Esophagus squamous epithelium (tissue), 4 donors: ENCODE measurements at regions not wholly inside any gene's neighbourhood (a gene's known extent, or its start where the extent isn't known, plus 50 kb on each side); places are given as distances from the start of the nearest gene placed in this dataset.

ENCODE experiments used
- CTCF ChIP-seq, 6 experiments: fragments of 450-650 bp in 4 of 6; fragments of 200-600 bp in 2 of 6; sonication (generic) in 2 of 6; IDR thresholded peaks; one replicate each; pipeline ENCODE4 v1.5.1; 2016 to 2019; ENCODE audit warnings: antibody characterized with exemption in 6 of 6, mild to moderate bottlenecking in 4 of 6, moderate library complexity in 4 of 6
- POLR2A ChIP-seq, 4 donors: fragments of 450-650 bp; IDR thresholded peaks; one replicate each; pipeline ENCODE4 v1.6.1; 2017; ENCODE audit warnings: antibody characterized with exemption in 4 of 4, mild to moderate bottlenecking in 4 of 4, moderate library complexity in 3 of 4

- TF ChIP-seq POLR2A (IDR thresholded peaks at IDR 0.05) (no peak), CTCF (IDR thresholded peaks at IDR 0.05) (no peak)
These were observed 137.0 kb upstream of the ELOVL6 start for GRCh38 chr4:110335399-110335798.
